PC-3 (cell line): ENCODE measurements at regions not wholly inside any gene's neighbourhood (a gene's known extent, or its start where the extent isn't known, plus 50 kb on each side); places are given as distances from the start of the nearest gene placed in this dataset.

Experiments used
- ATAC-seq: fragments of 200-7000 bp; cut with Tn5 transposase; 2 replicates; pipeline ENCODE4 v1.9.1; 2020; ENCODE audit warnings: mild to moderate bottlenecking, moderate library complexity
- BruUV-seq: library from RNA; stranded (reverse); fragments of 400-500 nt; replicated peaks from 2 replicates; lab custom pipeline; 2021; lab: Mats Ljungman, UMichigan
- CTCF ChIA-PET: fragments of 300-600 bp; sonication (Branson Sonifier 250); formaldehyde crosslinking; loops from one replicate; lab custom pipeline; 2022; ENCODE audit warnings: antibody characterized with exemption; lab: Charles Lee
- POLR2A ChIA-PET: fragments of 300-600 bp; sonication (Branson Sonifier 250); formaldehyde crosslinking; loops from one replicate; lab custom pipeline; 2022; ENCODE audit warnings: antibody characterized with exemption; ENCODE audit not compliant: unreplicated experiment; lab: Charles Lee
- DNase-seq: peaks from one replicate; pipeline ENCODE4 v3.0.0-alpha.2; 2015
- H2AFZ ChIP-seq: fragments of 300-600 bp; sonication (generic); 2 replicates; pipeline ENCODE4 v1.6.0; 2016; ENCODE audit warnings: antibody characterized with exemption, low read length
- H3F3A ChIP-seq: fragments of 300-600 bp; sonication (generic); one replicate; pipeline ENCODE4 v1.6.0; 2017; ENCODE audit warnings: antibody characterized with exemption, low read length, control low read depth, mild to moderate bottlenecking; ENCODE audit not compliant: unreplicated experiment
- H3K27ac ChIP-seq: fragments of 300-600 bp; sonication (generic); 2 replicates; pipeline ENCODE4 v1.5.1; 2016; ENCODE audit warnings: mild to moderate bottlenecking, low read length
- H3K27me3 ChIP-seq: fragments of 300-600 bp; sonication (generic); 2 replicates; pipeline ENCODE4 v1.6.1; 2016; ENCODE audit warnings: low read length, mixed read lengths
- H3K36me3 ChIP-seq: fragments of 300-600 bp; sonication (generic); 2 replicates; pipeline ENCODE4 v1.6.1; 2016; ENCODE audit warnings: low read depth, mixed run types, low read length, mixed read lengths
- H3K4me1 ChIP-seq: fragments of 300-600 bp; sonication (generic); 2 replicates; pipeline ENCODE4 v1.5.1; 2016; ENCODE audit warnings: low read length; ENCODE audit not compliant: insufficient read depth
- H3K4me2 ChIP-seq: fragments of 300-600 bp; sonication (generic); 2 replicates; pipeline ENCODE4 v1.6.0; 2016; ENCODE audit warnings: low read length
- H3K4me3 ChIP-seq: fragments of 300-600 bp; sonication (generic); 2 replicates; pipeline ENCODE4 v1.5.1; 2016; ENCODE audit warnings: mild to moderate bottlenecking, low read length, mixed read lengths
- H3K79me2 ChIP-seq: fragments of 300-600 bp; sonication (generic); 2 replicates; pipeline ENCODE4 v1.6.1; 2017; ENCODE audit warnings: low read length, mixed read lengths
- H3K9ac ChIP-seq: fragments of 300-600 bp; sonication (generic); 2 replicates; pipeline ENCODE4 v1.6.0; 2016; ENCODE audit warnings: mild to moderate bottlenecking, low read length
- H3K9me2 ChIP-seq: fragments of 300-600 bp; sonication (generic); replicated peaks from 2 replicates; pipeline ENCODE4 v1.6.1; 2016; ENCODE audit warnings: mixed run types, low read length, mixed read lengths
- H3K9me3 ChIP-seq: fragments of 300-600 bp; sonication (generic); 2 replicates; pipeline ENCODE4 v1.6.1; 2016; ENCODE audit warnings: low read length, mixed read lengths
- H4K20me1 ChIP-seq: fragments of 300-600 bp; sonication (generic); 2 replicates; pipeline ENCODE4 v1.6.1; 2016; ENCODE audit warnings: low read length, mixed read lengths
- EZH2 ChIP-seq: fragments of 300-600 bp; sonication (generic); IDR thresholded peaks from one replicate; pipeline ENCODE4 v1.6.1; 2017; ENCODE audit warnings: antibody characterized with exemption, mild to moderate bottlenecking, low read length; ENCODE audit not compliant: unreplicated experiment
- EZH2phosphoT487 ChIP-seq: fragments of 300-600 bp; sonication (generic); IDR thresholded peaks from 2 replicates; pipeline ENCODE4 v1.6.1; 2018; ENCODE audit warnings: mild to moderate bottlenecking, antibody characterized with exemption, low read length, borderline replicate concordance
- intact Hi-C: fragments of 100-400 bp; cut with micrococcal nuclease; formaldehyde crosslinking; loops from 2 replicates; pipeline ENCODE4 v1.9.0; 2023
- TF ChIP-seq, protein P1 (sequence below): fragments of 300-600 bp; sonication (generic); conservative IDR thresholded peaks from 2 replicates; pipeline ENCODE4 v1.5.1; 2017; ENCODE audit warnings: antibody characterized with exemption, low read depth, mild to moderate bottlenecking, low read length

DNA sequence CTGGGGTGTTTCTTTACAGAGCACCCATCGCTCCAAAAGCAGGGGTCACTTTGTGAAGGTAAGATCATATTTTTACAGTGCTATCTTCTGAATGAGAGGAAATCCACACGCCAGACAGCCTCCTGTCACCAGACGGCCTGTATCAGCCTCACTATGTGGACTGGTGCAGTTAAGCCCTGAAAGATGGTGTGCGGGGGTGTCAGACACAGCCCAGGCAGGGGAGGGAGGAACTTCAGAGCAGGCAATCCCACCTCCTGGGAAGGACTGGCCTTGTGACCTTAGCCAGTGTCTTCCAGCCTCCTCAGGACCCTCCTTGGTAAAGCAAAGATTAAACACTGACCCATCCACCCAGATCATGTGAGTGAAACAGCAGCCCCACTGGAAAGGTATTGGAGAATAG is 249.4 kb upstream of the CTAGE1 start:
- Histone ChIP-seq H3K4me3 (no peak overlapping the region), H3F3A (no peaks in the 10 kb centered on the region), H3K79me2 (no peaks in the 10 kb centered on the region), H3K27ac (peak overlapping the region; percentile 66), H3K9ac (no peak overlapping the region), H3K9me2 (no peaks in the 10 kb centered on the region), H3K4me2 (peak overlapping the region; percentile 51), H3K27me3 (no peaks in the 10 kb centered on the region), H3K36me3 (no peaks in the 10 kb centered on the region), H3K9me3 (no peaks in the 10 kb centered on the region), H3K4me1 (peaks cover 21% of the 10 kb centered on the region), H2AFZ (no peak overlapping the region), H4K20me1 (no peaks in the 10 kb centered on the region)
- no peak for ATAC-seq
- ChIA-PET CTCF (no interaction called here), POLR2A (no interaction called here)
- TF ChIP-seq, protein P1, sequence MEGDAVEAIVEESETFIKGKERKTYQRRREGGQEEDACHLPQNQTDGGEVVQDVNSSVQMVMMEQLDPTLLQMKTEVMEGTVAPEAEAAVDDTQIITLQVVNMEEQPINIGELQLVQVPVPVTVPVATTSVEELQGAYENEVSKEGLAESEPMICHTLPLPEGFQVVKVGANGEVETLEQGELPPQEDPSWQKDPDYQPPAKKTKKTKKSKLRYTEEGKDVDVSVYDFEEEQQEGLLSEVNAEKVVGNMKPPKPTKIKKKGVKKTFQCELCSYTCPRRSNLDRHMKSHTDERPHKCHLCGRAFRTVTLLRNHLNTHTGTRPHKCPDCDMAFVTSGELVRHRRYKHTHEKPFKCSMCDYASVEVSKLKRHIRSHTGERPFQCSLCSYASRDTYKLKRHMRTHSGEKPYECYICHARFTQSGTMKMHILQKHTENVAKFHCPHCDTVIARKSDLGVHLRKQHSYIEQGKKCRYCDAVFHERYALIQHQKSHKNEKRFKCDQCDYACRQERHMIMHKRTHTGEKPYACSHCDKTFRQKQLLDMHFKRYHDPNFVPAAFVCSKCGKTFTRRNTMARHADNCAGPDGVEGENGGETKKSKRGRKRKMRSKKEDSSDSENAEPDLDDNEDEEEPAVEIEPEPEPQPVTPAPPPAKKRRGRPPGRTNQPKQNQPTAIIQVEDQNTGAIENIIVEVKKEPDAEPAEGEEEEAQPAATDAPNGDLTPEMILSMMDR: no peak
- TF ChIP-seq EZH2 (no peak), EZH2phosphoT487 (no peak)
- intact Hi-C loops: no loop called here
- no TSS peak for BruUV-seq
- DNase-seq: no peak

DNA sequence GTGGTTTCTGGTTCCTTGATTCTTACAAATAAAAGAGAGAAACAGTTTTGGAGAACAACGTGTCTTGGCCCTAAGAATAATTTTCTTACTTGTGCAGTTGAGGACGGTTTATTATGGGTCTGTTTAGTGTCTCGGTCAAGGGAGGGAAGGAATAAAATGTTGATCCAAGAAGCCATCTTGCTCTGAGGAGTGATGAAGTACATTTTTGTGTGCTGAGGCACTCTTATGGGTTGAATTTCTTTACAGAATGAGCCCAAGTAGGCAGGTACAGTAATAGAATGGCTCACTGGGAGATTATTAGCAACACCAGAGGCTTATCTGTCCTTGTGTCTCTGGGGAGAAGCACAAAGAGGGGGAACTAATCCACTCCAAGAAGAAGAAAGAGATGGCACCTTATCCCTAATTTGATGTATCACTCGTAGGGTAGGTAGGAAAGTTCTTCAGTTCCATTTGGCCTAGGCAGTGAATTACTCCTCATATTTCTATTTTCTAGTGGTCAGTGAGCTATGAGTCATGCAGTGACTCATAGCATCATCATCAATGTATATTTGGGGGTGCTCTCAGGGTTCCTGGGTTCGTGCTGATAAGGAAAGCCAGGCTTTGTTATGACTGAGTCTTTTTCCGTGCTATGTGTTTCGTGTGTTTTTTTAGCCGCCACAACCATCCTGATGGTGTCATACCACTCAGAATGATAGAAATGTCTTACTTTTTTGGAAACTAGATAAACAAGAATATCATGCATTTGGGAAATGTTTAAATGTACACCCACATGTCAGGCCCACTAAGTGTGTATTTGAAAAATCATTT is 250.1 kb upstream of the CTAGE1 start:
- H3K9me3 ChIP-seq: no peaks in the 10 kb centered on the region
- H4K20me1 ChIP-seq: no peaks in the 10 kb centered on the region
- ATAC-seq (peak; percentile 95), DNase-seq (peak; percentile 91)
- H3K27ac ChIP-seq: peak overlapping the region; percentile 66
- no peaks in the 10 kb centered on the region for H3K9me2 ChIP-seq
- no peaks in the 10 kb centered on the region for H3K27me3 ChIP-seq
- H2AFZ ChIP-seq: peak overlapping the region; percentile 33; the same call in 1 of the 2 replicates
- no peak for TF ChIP-seq EZH2
- TF ChIP-seq, protein P1: no peak
- TF ChIP-seq EZH2phosphoT487: no peak
- CTCF ChIA-PET: no interaction called here
- 0 out of 2 replicates have a peak overlapping the region, but pooled peaks have one; percentile 2 for H3K9ac ChIP-seq
- intact Hi-C loops: no loop called here
- peak overlapping the region; percentile 8; the same call in 1 of the 2 replicates for H3K4me3 ChIP-seq
- no peaks in the 10 kb centered on the region for H3K79me2 ChIP-seq
- H3F3A ChIP-seq: no peaks in the 10 kb centered on the region
- peaks cover 21% of the 10 kb centered on the region for H3K4me1 ChIP-seq
- BruUV-seq: no TSS peak
- POLR2A ChIA-PET: no interaction called here
- H3K36me3 ChIP-seq: no peaks in the 10 kb centered on the region
- H3K4me2 ChIP-seq: peak overlapping the region; percentile 51

DNA sequence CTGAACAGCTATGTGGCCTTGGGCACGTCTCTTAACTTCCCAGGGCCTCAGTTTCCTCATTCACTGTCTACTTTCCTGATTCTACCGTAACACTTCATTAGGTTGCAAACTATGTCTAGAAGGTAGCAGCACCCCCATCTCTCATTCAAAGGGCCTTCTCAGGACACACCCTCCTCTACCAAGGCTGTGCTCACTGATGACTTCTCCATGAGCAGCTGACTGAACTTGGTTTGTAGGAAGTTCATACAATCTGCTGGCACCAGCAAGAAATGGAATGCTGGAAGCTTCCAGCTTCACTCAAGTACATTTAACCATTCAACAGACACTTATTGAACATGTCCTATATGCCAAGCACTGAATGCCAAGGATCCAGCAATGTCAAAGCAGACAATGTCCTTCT is 250.8 kb upstream of the CTAGE1 start:
- no peaks in the 10 kb centered on the region for H3K27me3 ChIP-seq
- POLR2A ChIA-PET: no interaction called here
- H3K27ac ChIP-seq: peak overlapping the region; percentile 66
- CTCF ChIA-PET: no interaction called here
- no peaks in the 10 kb centered on the region for H3K9me2 ChIP-seq
- H3F3A ChIP-seq: no peaks in the 10 kb centered on the region
- H3K36me3 ChIP-seq: no peaks in the 10 kb centered on the region
- BruUV-seq: no TSS peak
- DNase-seq (no peak), ATAC-seq (peak; percentile 24)
- TF ChIP-seq, protein P1: no peak
- no peak for TF ChIP-seq EZH2
- TF ChIP-seq EZH2phosphoT487: no peak
- peak overlapping the region; percentile 51 for H3K4me2 ChIP-seq
- H3K4me1 ChIP-seq: peaks cover 21% of the 10 kb centered on the region
- H3K9ac ChIP-seq: 0 out of 2 replicates have a peak overlapping the region, but pooled peaks have one; percentile 2
- H2AFZ ChIP-seq: no peak overlapping the region
- H4K20me1 ChIP-seq: no peaks in the 10 kb centered on the region
- H3K79me2 ChIP-seq: no peaks in the 10 kb centered on the region
- H3K4me3 ChIP-seq: peak overlapping the region; percentile 8; the same call in 1 of the 2 replicates
- H3K9me3 ChIP-seq: no peaks in the 10 kb centered on the region
- intact Hi-C loops: no loop called here
